ENCODE measurements at regions not wholly inside any gene's neighbourhood (a gene's known extent, or its start where the extent isn't known, plus 50 kb on each side); places are given as distances from the start of the nearest gene placed in this dataset.

DNA sequence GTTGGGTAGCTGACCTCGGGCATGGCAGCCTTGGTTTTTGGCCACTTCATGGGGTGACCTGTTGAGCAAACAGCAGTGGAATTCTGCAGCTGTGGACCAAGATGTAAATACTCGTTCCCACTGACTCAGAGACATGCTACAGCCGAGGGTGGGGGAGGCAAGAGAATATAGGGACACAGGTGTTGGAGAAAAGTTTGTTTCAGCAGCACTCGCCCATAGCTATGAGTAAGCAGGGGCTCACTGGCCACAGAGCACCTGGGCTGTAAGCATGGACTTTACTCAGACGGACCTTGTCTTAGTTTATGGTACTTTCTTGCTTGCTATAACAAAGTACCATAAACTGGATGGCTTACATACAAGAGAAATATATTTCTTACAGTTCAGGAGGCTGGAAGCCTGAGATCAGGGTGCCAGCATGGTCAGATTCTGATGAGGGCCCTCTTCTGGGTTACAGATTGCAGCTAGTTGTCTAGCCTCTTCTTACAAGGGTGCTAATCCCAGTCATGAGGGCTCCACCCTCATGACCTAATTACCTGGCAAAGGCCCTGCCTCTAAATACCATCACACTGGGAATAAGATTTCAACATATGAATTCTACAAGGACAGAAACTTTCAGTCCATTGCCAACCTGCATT lies 437.2 kb upstream of the DAB1 start:
- no peak for DNase-seq
- ATAC-seq = no peak

DNA sequence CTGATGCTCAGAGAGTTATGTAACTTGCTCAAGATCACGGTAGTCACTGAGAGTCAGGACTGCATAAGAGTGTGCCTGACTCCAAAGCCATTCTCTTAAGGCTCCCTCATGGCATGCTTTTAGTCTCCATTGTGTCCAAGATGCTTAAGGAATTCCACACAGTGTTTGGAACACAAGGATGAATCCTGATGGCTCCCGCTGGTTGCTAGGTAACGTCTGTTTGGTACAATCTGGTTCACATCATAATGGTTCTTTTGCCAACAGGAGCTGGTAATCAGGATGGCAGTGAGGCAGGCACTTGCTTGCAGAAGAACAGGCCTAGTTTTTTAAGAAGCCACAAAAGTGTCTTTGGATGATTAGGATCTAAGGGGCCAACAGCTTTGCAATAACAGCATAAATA lies 436.5 kb upstream of the DAB1 start:
- DNase-seq (no peak), ATAC-seq (no peak)

DNA sequence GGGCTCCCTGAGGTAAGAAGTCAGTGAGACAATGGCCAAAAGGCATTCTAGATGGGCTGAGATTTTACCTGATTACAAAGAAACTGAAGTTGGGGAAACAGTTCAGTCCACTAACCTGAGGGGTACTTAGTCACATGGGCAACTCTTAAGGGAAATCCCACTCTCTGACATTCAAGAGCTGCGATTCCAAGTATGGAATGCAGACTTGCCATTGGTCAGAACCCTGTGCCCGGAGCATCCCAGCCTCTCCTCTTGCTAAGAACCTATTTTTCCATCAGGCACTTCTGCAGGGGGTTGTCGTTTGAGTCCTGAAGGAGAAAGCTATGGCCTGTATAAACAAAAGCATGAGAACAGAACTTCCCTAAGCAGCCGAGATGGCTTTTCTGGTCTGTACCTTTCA lies 434.9 kb upstream of the DAB1 start:
- DNase-seq (no peak), ATAC-seq (no peak)

DNA sequence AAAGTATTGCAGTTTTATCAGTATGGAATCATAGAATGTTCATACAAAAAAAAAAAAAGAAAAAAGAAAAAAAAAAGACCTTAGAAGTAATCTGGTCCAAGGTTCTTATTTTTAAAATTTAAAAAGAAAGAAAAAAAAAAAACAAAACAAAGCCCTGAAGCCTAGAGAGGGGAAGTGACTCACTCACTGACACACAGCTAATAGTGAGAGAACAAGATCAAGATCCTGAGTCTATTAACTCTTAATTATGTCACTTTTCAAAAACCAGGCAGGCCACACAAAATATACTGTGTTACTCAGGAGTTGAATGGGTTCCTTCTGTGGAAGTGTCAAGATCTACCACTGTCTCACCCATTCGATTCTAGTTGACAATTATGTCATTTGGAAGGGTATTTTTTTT lies 433.9 kb upstream of the DAB1 start:
- no peak for DNase-seq
- no peak for ATAC-seq

DNA sequence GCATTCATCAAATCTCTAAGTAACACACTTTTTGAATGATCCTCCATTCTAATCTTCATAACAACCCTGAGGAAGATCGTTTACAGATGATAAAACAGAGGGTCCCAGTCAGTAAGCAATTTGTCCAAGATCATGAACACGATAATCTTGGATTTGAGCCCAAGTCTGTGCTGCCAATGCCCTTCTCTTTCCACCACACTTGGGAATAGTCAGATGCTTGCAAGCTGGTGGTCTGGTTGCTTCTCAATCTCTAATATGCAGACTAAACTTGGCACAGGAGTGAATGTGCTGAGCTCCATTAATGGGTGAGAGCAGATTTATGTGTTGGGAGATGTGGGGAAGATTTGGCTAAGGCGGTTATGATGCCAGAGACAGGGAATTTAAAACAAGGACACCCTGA lies 430.6 kb upstream of the DAB1 start:
- ATAC-seq (no peak), DNase-seq (no peak)

DNA sequence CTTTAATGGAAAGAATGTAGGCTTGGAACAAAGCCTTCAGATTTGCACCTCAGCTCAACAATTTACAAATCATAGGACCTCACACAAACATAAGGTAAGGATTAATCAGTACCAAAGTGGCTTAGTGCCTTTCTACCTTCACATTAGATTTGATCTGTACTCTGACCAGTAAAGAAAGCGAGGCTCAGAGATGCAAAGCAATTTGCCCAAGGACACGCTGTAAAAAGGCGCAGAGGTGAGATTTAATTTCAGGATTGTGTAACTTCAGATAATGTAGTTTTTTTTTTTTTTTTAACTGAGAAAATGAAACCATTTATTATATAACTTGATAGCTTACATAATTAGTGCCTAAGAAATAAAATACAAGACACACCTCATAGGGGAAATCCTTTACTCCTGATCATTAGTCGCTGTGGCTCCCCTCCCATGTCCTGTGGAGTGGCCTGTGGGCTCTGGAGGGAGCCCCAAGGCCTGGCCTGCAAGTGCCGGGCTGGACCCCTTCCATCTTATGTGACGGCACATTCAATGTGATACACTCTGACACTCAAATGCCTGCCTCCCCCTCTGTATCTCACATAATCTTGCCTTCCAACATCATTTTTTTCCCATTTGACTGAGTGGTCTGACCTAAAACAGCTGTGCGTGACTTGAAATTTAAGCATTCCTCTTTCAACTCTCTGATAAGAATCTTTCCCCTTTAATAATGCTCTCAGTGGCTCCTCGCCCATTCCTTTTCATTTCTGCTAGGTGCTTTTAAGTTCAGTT lies 426.5 kb upstream of the DAB1 start:
- DNase-seq (no peak), ATAC-seq (no peak)

DNA sequence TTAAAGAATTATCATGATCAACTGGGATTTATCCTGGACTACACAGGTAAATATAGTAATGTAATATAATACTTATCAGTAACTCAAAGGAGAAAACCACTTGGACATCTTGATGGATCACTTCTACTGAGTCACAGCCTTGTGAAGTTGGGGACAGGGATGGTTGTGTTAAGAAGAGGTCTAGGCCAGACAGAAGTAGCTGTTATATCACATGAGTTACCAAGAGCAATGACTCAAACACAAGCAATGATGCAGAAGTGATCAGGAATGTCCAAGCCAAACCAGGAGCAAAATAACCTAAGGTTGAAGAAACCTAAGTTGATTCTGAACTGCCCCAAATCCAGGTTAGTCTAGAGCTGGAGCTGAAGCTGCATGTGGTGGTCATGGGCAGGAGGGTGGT lies 424.5 kb upstream of the DAB1 start:
- DNase-seq (no peak), ATAC-seq (no peak)

DNA sequence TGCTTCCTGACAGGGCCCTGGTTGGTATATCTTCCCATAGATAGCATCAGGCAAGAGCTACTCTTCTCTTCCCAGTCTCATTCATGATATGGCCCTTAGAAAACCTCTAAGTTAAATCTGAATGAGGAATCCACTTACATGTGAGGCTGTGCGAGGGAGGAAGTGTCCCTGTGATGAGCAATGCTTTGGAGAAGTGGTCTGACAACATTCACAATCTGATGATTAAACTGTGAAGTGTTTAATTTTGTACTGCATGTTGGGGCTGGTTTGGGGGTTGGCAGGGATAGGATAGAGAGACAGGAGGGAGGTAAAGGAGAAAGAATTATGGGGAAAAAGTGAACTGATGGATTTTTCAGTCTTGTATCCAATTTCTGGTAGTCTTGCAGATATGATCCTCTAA lies 421.2 kb upstream of the DAB1 start:
- ATAC-seq (no peak), DNase-seq (no peak)

DNA sequence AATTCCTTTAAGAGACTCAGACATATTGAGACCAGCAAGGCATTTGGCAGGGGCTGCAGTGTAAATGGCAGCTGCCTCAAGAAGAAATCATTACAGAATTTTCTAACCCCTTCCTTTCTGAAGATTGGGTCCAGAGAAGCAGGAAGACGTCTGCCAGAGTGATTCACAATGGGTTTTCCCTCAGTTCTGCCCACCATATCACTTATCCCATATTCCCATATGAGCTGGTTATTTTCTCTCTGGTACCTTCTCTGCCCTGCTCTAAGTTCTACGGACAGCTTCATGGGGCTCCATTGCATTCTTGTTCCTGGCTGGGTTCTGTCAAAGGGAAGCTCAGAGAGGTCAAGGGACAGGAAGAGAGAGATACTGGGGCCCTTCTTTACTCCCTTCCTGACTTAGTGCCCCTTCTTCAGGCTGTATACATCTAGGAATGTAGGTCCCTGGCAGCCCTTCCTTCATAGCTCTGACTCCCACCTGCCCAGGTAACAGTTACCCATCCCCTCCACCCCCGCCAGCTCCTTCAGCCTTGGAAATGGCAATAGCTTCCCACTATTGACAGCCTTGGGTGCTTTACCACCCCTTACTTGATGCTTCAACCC lies 420.6 kb upstream of the DAB1 start:
- ATAC-seq (no peak), DNase-seq (no peak)

DNA sequence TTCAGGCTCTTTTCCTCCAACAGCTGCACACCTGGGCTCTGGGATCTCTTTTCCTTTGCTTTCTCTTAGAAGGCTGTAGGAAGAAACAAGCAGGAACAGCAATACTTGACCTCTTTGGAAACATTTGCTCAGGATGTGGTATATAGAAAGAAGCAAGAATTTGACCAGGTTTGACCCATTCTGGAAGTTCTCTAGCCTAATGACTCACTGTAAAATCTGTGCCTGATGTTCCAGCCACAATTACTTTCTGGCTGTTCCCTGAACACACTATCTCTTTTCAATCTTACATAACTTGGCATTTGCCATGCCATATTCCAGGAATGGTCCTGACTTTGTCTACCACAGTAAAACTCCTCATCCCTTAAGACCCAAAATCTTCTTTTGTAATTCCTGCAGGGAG lies 419.9 kb upstream of the DAB1 start:
- no peak for ATAC-seq
- DNase-seq = no peak

DNA sequence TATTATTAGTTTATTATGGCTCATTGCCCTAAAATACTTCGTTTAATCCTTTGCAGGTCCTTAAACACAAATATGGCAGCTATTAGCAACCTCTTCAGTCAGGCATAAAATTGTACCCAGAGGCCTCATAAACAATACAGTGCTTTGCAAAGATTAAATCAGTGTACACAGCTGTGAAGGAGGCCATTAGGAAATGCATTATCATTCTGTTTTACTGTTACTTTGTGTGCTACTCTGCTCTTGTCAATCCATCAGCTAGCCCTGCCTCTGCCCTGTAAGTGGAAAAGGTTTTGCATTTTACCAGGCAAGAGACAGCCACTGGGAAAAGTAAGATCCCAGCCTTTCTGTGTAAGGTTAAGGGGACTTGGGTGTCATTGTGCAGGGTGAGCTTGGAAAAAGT lies 415.7 kb upstream of the DAB1 start:
- ATAC-seq (no peak), DNase-seq (no peak)

DNA sequence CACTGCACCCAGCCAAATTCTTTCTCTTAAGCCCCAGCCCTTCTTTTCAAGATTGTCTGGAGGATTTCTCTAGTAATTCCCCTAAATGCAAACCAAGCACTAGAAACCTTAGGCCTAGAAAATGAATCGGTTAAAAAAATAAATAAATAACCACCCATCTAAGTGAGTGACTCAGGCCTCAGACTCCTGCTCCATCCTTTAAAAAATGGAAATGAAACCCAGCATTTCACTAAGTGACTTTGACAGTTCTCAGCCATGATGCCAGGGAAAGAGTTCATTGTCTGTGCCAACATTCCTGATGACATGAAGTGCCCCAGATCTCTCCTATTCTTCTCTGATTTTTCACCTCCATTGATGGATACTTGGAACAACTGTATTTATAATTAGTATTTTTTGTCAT lies 415.2 kb upstream of the DAB1 start:
- no peak for DNase-seq
- ATAC-seq = no peak

DNA sequence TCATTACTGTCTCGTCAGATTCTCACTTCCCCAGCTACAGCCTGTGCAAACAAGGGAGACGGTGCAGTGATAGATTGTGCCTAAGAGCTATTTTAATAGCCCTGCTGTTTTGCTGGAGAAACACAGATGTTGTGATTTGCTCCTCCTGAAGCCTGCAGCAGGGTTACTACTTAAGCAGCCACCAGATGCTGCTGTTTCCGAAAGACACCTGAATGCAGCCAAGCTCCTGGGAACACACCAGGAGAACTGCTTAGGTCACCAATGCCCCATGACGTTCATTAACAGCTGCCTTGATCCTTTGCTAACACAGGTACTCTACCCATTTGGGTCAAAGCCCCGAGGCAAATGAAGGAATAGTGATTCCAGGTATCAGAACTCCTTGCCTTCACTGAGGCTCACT lies 411.8 kb upstream of the DAB1 start:
- ATAC-seq (no peak), DNase-seq (no peak)

DNA sequence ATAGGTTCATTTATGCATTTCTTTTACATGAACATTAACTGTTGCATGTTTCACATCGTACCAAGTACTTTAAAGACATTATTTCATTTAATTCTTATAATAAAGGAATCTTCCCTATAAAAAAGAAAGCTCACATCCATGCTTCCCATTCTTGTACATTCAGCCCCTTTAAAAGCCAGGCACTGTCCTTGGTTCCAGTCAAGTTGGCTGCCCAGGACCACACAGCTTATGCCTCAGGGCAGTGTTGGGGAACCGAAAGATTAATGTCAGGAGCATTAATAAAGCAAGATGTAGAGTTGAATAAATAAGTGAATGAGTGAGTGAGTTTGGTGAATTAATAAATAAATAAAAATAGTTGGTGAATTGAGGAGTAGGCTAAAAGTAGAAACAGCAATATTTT lies 409.4 kb upstream of the DAB1 start:
- no peak for ATAC-seq
- DNase-seq = no peak

DNA sequence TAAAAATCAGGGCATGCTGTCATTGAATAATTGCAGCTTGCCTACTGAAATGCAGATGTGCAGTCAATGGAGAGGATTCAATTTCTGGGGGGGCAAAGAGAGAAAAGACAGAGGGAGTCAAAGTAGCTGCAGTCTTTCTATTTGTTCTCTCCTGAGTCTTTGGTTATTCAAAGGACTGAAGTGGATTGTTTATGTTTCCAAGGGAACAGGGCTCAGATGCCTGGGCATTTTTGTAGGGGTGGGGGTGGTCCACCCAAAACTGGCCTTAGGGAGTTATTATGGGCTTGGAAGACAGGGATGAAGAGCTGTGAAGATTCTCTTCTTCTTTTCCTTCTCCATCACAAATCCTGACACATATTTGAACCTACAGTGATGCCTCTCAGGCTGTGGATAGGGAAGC lies 408.8 kb upstream of the DAB1 start:
- DNase-seq (no peak), ATAC-seq (no peak)

DNA sequence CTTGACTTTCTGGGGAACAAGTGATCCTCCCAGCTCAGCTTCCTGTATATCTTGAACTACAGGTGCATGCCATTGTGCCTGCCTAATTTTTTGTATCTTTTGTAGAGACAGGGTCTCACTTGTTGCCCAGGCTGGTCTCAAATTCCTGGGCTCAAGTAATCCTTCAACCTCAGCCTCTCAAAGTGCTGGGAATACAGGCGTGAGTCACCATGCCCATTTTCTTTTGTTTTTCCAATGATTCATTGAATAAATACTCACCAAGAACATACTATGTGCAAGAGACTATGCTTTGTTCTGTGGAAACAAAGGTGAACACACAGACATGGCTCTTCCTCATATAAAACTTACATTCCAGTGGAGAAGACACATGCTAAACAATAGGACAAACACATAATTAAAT lies 407.8 kb upstream of the DAB1 start:
- no peak for ATAC-seq
- no peak for DNase-seq

DNA sequence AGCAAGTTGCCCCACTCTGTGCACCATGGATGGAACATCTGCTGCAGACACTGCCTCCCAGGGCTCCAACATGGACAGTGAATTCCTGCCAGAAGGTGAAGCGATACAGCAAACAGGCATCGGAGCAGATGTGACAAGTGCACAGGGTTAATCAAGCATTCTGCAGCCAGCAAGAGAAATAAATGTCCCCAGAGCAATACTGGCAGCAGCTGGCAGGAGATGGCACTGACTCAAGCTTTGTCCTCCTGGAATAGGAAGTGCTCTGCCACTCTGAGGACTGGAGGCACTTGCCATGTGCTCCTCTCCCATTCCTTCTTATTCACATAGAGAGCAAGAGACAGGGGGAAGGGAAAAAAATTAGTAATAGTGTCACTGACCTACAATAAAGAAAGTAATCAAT lies 402.7 kb upstream of the DAB1 start:
- no peak for ATAC-seq
- DNase-seq = no peak

DNA sequence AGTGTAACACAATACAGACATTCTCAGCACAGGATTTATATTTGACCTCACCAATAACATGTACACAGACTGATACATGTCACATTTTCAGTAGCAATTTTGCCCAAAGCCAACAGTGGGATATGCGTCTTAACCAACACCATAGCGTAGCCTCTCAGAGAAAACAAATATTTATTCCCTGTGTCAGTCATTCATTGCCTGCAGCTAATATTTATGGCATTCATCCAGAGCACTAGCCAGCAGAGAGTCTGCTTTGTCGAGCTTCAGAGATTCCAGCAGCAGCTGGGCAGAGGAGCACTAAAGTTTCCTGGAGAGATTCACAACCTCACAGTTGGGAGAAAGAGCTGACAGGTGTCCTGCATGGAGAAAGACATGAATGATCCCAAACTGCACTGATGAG lies 400.7 kb upstream of the DAB1 start:
- ATAC-seq = no peak
- no peak for DNase-seq

DNA sequence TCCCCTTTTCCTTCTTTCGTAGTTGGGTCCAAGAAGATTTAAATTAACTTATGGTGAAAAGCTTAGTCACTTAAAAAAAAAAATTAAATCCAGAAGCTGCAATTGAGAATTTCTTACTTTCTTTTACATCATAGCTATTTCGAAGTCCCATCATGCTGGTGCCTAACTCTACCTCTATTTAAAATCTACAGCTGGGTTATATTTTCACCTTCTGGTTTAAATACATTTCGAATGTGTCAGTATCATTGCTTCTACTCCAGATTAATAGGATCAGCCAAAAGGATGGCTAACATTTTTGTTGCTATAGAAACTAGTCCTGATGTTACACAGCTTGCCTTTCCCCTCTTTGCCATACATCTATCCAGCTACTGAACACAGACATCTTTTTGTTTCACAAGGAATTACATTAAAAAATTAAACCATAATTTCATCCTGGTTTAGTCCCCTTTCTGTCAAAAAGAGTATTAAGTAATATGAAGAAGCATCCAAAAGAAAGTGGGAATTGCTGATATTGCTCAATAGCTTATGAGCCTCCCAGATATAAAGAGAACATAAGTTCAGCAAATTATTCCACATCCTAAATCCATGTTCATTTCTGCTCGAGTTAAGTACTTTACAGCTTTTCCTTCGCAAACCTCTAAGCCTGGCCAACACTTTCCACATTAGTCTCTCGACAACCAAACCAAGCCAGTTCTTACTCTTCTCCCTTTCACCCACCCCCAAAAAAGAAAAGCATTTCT lies 396.7 kb upstream of the DAB1 start:
- no peak for ATAC-seq
- no peak for DNase-seq

DNA sequence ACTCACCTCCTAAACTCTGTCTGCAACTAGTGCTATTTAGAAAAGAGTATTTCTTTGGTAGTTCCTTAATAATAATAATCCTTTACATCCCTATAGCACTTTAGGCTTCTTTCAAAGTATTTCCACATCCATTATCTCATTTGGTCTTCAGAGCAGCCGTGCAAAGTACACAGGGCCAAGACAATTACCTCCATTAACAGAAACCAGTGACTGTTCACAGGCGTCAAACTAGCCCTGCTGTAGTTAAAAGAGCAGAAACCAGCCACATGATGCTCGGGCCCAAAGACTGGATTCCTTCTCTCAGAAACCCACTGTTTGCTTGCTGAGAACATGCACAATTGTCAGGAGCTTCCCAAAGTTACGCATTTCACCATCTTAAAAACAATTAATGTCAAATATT lies 396.0 kb upstream of the DAB1 start:
- ATAC-seq (no peak), DNase-seq (no peak)

DNA sequence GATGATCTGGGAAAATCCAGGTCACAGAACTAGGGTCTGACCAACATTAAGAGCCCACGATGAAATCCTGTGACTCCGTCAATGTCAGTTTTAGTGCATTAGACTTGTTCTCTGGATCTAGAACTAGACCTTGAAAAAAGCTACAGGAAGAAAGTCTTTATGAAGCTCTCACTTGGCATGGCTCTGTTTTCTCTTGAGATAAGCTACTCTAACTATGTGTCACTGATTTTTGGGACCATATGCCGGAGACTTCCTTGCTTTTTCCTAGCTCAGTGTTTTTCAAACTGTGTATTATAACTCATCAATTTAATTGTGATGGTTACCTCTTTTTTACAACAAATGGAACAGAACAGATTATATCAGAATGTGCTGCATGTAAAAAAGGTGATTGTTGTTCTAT lies 379.7 kb upstream of the DAB1 start:
- ATAC-seq (no peak), DNase-seq (no peak)

DNA sequence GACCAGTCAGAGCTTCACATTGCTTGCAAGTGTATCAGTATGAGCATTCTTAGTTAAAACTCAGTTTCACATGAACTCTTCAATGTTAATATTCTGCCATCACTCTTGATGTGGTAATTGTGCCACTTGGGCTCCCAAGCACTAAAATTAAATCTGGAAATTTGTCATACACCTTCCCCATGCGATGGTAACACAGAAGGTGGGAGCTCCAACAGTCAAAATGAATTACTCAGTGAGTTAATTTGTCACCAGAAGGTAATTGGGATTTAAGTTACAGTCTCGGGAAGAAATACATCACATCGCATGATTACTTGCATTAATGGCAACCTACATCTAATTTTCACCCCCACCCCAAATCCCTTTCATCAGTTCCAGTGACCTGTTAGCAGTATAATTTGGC lies 376.5 kb upstream of the DAB1 start:
- no peak for DNase-seq
- no peak for ATAC-seq

DNA sequence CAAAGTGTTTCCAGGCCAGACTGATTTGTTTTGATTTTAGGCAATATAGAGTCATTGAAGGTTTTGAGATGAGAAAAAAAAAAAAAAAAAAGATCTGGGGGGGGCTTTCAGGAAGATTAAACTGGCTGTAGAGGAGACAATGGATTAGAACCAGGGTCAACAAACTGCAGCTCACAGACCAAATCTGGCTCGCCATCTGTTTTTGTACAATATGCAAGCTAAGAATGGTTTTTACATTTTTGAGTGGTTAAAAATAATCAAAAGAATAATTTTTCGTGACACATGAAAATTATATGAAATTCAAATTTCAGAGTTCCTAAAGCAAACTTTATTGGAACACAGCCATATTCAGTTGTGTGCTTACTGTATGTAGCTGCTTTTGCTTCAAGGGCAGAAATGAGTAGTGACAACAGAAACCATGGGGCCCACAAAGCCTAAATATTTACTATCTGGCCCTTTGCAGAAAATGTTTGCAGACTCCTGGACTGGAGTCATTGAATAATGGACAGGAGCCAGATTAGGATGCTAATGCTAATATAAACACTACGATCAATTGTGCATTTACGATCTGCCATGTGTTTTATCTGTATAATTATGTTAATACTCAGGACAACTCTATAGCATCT lies 375.7 kb upstream of the DAB1 start:
- no peak for ATAC-seq
- no peak for DNase-seq
